ENCODE measurements at regions not wholly inside any gene's neighbourhood (a gene's known extent, or its start where the extent isn't known, plus 50 kb on each side); places are given as distances from the start of the nearest gene placed in this dataset.
"Not testable (repeated sequence)": the region's sequence is repeated elsewhere in the genome, so short reads cannot be mapped to it uniquely, and the experiment has no call there.

GRCh38 chr13:83642617-83643016 lies 239.7 kb downstream of the SLITRK1 start:
- not testable (repeated sequence) for TF ChIP-seq POLR2A, MYC (IDR thresholded peaks at IDR 0.05; ENCODE audit: low read depth, low read length)

Measured in endothelial cell of umbilical vein (primary cell).